GM19438 (cell line): ENCODE measurements at regions not wholly inside any gene's neighbourhood (a gene's known extent, or its start where the extent isn't known, plus 50 kb on each side); places are given as distances from the start of the nearest gene placed in this dataset.

Experiments used
- ATAC-seq: cut with Tn5 transposase; IDR thresholded peaks from one replicate; pipeline ENCODE4 v1.9.1; 2021; ENCODE audit warnings: low read depth; ENCODE audit not compliant: unreplicated experiment

GRCh38 chr12:125267114-125267513, 201.9 kb downstream of the AACS start:
- no peak for ATAC-seq

GRCh38 chr12:125269276-125269675, 204.0 kb downstream of the AACS start:
- ATAC-seq, result no peak

- no peak for ATAC-seq
Measured at GRCh38 chr12:125271892-125272291, 206.7 kb downstream of the AACS start.

- ATAC-seq, result no peak
Measured at GRCh38 chr12:125272383-125272933, 207.2 kb downstream of the AACS start.

- ATAC-seq, result no peak
Measured at GRCh38 chr12:125276567-125276966, 211.3 kb downstream of the AACS start.

GRCh38 chr12:125280482-125281377, 215.5 kb downstream of the AACS start:
- no peak for ATAC-seq

- ATAC-seq, result no peak
Measured at GRCh38 chr12:125282921-125283320, 217.7 kb downstream of the AACS start.

- ATAC-seq, result no peak
Measured at GRCh38 chr12:125283521-125283920, 218.3 kb downstream of the AACS start.

GRCh38 chr12:125284087-125284486, 218.9 kb downstream of the AACS start:
- ATAC-seq, result no peak

GRCh38 chr12:125284945-125285685, 219.9 kb downstream of the AACS start:
- no peak for ATAC-seq

- ATAC-seq, result no peak
Measured at GRCh38 chr12:125286005-125286727, 220.9 kb downstream of the AACS start.

GRCh38 chr12:125287155-125287847, 222.1 kb downstream of the AACS start:
- peak; percentile 59 for ATAC-seq

GRCh38 chr12:125288931-125289928, 224.0 kb downstream of the AACS start:
- ATAC-seq, result no peak

- ATAC-seq, result no peak
Measured at GRCh38 chr12:125289970-125290369, 224.7 kb downstream of the AACS start.

GRCh38 chr12:125292700-125293099, 227.5 kb downstream of the AACS start:
- no peak for ATAC-seq

- ATAC-seq, result no peak
Measured at GRCh38 chr12:125295550-125295949, 230.3 kb downstream of the AACS start.

GRCh38 chr12:125296701-125297100, 231.5 kb downstream of the AACS start:
- no peak for ATAC-seq

- ATAC-seq, result no peak
Measured at GRCh38 chr12:125299840-125300239, 234.6 kb downstream of the AACS start.

GRCh38 chr12:125300249-125300648, 235.0 kb downstream of the AACS start:
- ATAC-seq, result no peak
